ENCODE measurements at regions not wholly inside any gene's neighbourhood (a gene's known extent, or its start where the extent isn't known, plus 50 kb on each side); places are given as distances from the start of the nearest gene placed in this dataset.
A peak's percentile ranks its signal among the peaks of the same experiment; 100 is the strongest.

DNA sequence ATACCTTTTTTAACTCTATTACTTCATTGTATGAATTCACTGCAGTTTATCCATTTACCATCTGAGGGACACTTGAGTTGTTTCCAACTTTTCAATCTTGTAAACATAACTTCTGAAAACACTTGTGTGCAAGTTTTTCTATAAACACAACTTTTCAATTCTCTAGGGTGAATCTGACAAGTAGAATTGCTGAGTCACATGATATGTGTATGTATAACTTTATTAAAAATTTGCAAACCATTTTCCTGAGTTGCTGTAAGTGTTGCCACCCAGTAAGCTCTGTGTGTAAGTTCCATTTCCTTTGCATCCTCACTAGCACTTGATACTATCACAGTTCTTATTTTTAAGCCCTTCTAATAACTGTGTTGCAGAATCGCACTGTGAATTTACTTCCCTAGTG, 1415.6 kb upstream of the ATXN8OS start (continued):
- TF ChIP-seq, protein P1, sequence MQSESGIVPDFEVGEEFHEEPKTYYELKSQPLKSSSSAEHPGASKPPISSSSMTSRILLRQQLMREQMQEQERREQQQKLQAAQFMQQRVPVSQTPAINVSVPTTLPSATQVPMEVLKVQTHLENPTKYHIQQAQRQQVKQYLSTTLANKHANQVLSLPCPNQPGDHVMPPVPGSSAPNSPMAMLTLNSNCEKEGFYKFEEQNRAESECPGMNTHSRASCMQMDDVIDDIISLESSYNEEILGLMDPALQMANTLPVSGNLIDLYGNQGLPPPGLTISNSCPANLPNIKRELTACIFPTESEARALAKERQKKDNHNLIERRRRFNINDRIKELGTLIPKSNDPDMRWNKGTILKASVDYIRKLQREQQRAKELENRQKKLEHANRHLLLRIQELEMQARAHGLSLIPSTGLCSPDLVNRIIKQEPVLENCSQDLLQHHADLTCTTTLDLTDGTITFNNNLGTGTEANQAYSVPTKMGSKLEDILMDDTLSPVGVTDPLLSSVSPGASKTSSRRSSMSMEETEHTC (IDR thresholded peaks at IDR 0.05) = no peak
- TF ChIP-seq HSF4 (CRISPR knock-in tag; IDR thresholded peaks at IDR 0.05; ENCODE audit: borderline replicate concordance) = no peak
- TF ChIP-seq NFE2L1 (tag; IDR thresholded peaks at IDR 0.05; ENCODE audit: borderline replicate concordance, low read depth) = peak; percentile 15; the same call in 1 of the 2 replicates
- TF ChIP-seq, protein P2, sequence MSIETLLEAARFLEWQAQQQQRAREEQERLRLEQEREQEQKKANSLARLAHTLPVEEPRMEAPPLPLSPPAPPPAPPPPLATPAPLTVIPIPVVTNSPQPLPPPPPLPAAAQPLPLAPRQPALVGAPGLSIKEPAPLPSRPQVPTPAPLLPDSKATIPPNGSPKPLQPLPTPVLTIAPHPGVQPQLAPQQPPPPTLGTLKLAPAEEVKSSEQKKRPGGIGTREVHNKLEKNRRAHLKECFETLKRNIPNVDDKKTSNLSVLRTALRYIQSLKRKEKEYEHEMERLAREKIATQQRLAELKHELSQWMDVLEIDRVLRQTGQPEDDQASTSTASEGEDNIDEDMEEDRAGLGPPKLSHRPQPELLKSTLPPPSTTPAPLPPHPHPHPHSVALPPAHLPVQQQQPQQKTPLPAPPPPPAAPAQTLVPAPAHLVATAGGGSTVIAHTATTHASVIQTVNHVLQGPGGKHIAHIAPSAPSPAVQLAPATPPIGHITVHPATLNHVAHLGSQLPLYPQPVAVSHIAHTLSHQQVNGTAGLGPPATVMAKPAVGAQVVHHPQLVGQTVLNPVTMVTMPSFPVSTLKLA (conservative IDR thresholded peaks at IDR 0.05) = no peak
- TF ChIP-seq HCFC1 (IDR thresholded peaks at IDR 0.05; ENCODE audit: low read depth, low read length) = no peak
- no peak for TF ChIP-seq BRF1 (IDR thresholded peaks at IDR 0.05; ENCODE audit: borderline replicate concordance, extremely low read depth, insufficient read length)
- TF ChIP-seq NR3C1 (CRISPR knock-in tag; IDR thresholded peaks at IDR 0.05) = no peak
- no peak for TF ChIP-seq UBTF (IDR thresholded peaks at IDR 0.05; ENCODE audit: borderline replicate concordance in 1 of 2, low read depth in 2 of 2, low read length in 2 of 2)
- peak; percentile 66 for TF ChIP-seq ZNF316 (IDR thresholded peaks at IDR 0.05)
- TF ChIP-seq DDX20 (tag; IDR thresholded peaks at IDR 0.05; ENCODE audit: low read depth) = no peak
- no peak for TF ChIP-seq ZNF224 (CRISPR knock-in tag; IDR thresholded peaks at IDR 0.05)
- no peak for TF ChIP-seq SMARCB1 (IDR thresholded peaks at IDR 0.05; ENCODE audit: insufficient read length, low read depth)
- TF ChIP-seq ZNF24 (IDR thresholded peaks at IDR 0.05) = no peak
- TF ChIP-seq SIN3B (IDR thresholded peaks at IDR 0.05; ENCODE audit: low read depth) = no peak
- no peak for TF ChIP-seq PBX2 (CRISPR knock-in tag; IDR thresholded peaks at IDR 0.05; ENCODE audit: low read depth)
- no peak for TF ChIP-seq PBX2 (tag; conservative IDR thresholded peaks at IDR 0.05; ENCODE audit: low read depth)
- no peak for TF ChIP-seq HNRNPUL1 (IDR thresholded peaks at IDR 0.05; ENCODE audit: low read length)

Measured in K562 (cell line).